Heart left ventricle (tissue), 13 donors: ENCODE measurements at regions not wholly inside any gene's neighbourhood (a gene's known extent, or its start where the extent isn't known, plus 50 kb on each side); places are given as distances from the start of the nearest gene placed in this dataset.

Experiments used
- CTCF ChIP-seq, 12 donors: fragments of 200-600 bp; sonication (generic) in 4 of 12; IDR thresholded peaks; one replicate each; pipeline versions ENCODE4 v1.5.0 to v1.8.0; 2018 to 2022; ENCODE audit warnings: antibody characterized with exemption in 12 of 12, mild to moderate bottlenecking in 5 of 12
- POLR2A ChIP-seq, 2 donors: fragments of 450-650 bp; IDR thresholded peaks; one replicate each; pipeline ENCODE4 v1.6.1; 2017; ENCODE audit warnings: antibody characterized with exemption in 2 of 2, mild to moderate bottlenecking in 2 of 2, moderate library complexity in 2 of 2
- donor health status: ischemic (EF 13 %, LVEDD 7.1; RV severe dilation, severe dysfunction).
- donor health status: DM: no; HTN: yes; CAD: no.
- donor health status: DM: no; HTN: no; CAD: no.
- donor health status: ischemic (EF 25% LVEDD 6.9; RV normal size, moderate dysfunction).
- donor health status: ischemic (EF 25% LVEDD 5.7; RV mildly dilated, moderate dysfunction).
- donor health status: ischemic (EF 35%, LVEDD 5.7; RV mildly dilated, moderate dysfunction).
- donor health status: nonischemic (EF 11% LVEDD 7.7; RV severe dilation, severe dysfunction).
- donor health status: DM: yes; HTN: yes; CAD: no.
- donor health status: PGD.
- donor health status: ischemic (EF 29% LVEDD 5.4; RV normal size, mild dysfunction).
- donor health status: nonischemic (EF 23%, LVEDD 6.1; RV moderate dilation, normal function).

- no peak for TF ChIP-seq CTCF (IDR thresholded peaks at IDR 0.05)
- TF ChIP-seq POLR2A (IDR thresholded peaks at IDR 0.05), result no peak
Measured at GRCh38 chr9:108217431-108218349, 638.1 kb downstream of the ACTL7B start.
